SK-N-MC (cell line): ENCODE measurements at regions not wholly inside any gene's neighbourhood (a gene's known extent, or its start where the extent isn't known, plus 50 kb on each side); places are given as distances from the start of the nearest gene placed in this dataset.
"Not testable (repeated sequence)": the region's sequence is repeated elsewhere in the genome, so short reads cannot be mapped to it uniquely, and the experiment has no call there.

Experiments used
- EZH2 ChIP-seq: fragments of 200-600 bp; sonication (generic); IDR thresholded peaks from one replicate; pipeline ENCODE4 v1.6.1; 2017; ENCODE audit warnings: antibody characterized with exemption
- FOXP2 ChIP-seq: optimal IDR thresholded peaks from 2 replicates; pipeline ENCODE3; 2011; ENCODE audit warnings: mild to moderate bottlenecking, moderate library complexity; ENCODE audit not compliant: insufficient read depth; ENCODE audit errors: extremely low read length, control extremely low read depth
- POLR2AphosphoS5 ChIP-seq: IDR thresholded peaks from 2 replicates; pipeline ENCODE4 v1.6.1; 2012; ENCODE audit warnings: mild to moderate bottlenecking, low read depth, low read length, borderline replicate concordance

- not testable (repeated sequence) for TF ChIP-seq EZH2, POLR2AphosphoS5, FOXP2
Measured at GRCh38 chr11:71647078-71647477, 64.4 kb upstream of the KRTAP5-11 start.
